HCT116 (cell line): ENCODE measurements at regions not wholly inside any gene's neighbourhood (a gene's known extent, or its start where the extent isn't known, plus 50 kb on each side); places are given as distances from the start of the nearest gene placed in this dataset.

Experiments
- ATAC-seq: fragments of 200-7000 bp; cut with Tn5 transposase; 2 replicates; pipeline ENCODE4 v1.9.1; 2020; ENCODE audit warnings: mild to moderate bottlenecking, moderate library complexity
- BruUV-seq: library from RNA; stranded (reverse); fragments of 400-500 nt; replicated peaks from 2 replicates; lab custom pipeline; 2021; lab: Mats Ljungman, UMichigan
- CTCF ChIA-PET: fragments of 300-600 bp; sonication (Branson Sonifier 250); formaldehyde crosslinking; loops from one replicate; lab custom pipeline; 2021; ENCODE audit warnings: antibody characterized with exemption; lab: Charles Lee
- POLR2A ChIA-PET: fragments of 300-600, 350-600 bp; sonication (Branson Sonifier 250); formaldehyde crosslinking; loops from one replicate; lab custom pipeline; 2021; ENCODE audit warnings: antibody characterized with exemption; lab: Charles Lee
- RAD21 ChIA-PET, 2 experiments: fragments of 300-600 bp; sonication (Branson Sonifier 250); formaldehyde crosslinking; loops; one replicate each; lab custom pipeline; 2023; ENCODE audit warnings: low total read pairs in 2 of 2; ENCODE audit not compliant: uncharacterized antibody in 2 of 2, unreplicated experiment in 2 of 2, low non-redundant PET in 1 of 2; lab: Charles Lee
- DNase-seq: peaks from one replicate; pipeline ENCODE4 v3.0.0-alpha.2; 2010; ENCODE audit warnings: low read depth, low spot score
- H2AFZ ChIP-seq: fragments of 200-600 bp; shearing (Covaris generic), sonication (generic); 2 replicates; pipeline ENCODE4 v1.6.1; 2017; ENCODE audit warnings: low read depth, mixed run types, mixed read lengths, antibody characterized with exemption, low read length; ENCODE audit not compliant: poor library complexity, severe bottlenecking
- H3K27ac ChIP-seq: 2 replicates; pipeline ENCODE4 v1.5.1; 2012; ENCODE audit warnings: low read depth, low read length
- H3K27me3 ChIP-seq: fragments of 200-600 bp; sonication (generic); 2 replicates; pipeline ENCODE4 v1.6.1; 2016; ENCODE audit warnings: mixed run types, low read length, mixed read lengths; ENCODE audit not compliant: insufficient read depth
- H3K36me3 ChIP-seq, 2 experiments: fragments of 200-500 bp in 1 of 2; fragments of 200-600 bp in 1 of 2; sonication (Bioruptor generic) in 1 of 2; sonication (generic) in 1 of 2; 2 replicates each; pipeline versions ENCODE4 v1.5.1 to v1.6.1; 2014 to 2016; ENCODE audit warnings: low read length in 2 of 2, inconsistent platforms in 1 of 2, mixed read lengths in 1 of 2, mixed run types in 1 of 2; ENCODE audit not compliant: insufficient read depth in 2 of 2, control insufficient read depth in 1 of 2
- H3K4me1 ChIP-seq, 2 experiments: fragments of 200-600 bp in 1 of 2; sonication (generic) in 1 of 2; 2 replicates each; pipeline versions ENCODE4 v1.5.1 to v1.6.1; 2012 to 2017; ENCODE audit warnings: low read length in 2 of 2, inconsistent platforms in 1 of 2, mild to moderate bottlenecking in 1 of 2, mixed read lengths in 1 of 2, mixed run types in 1 of 2, moderate library complexity in 1 of 2; ENCODE audit not compliant: insufficient read depth in 2 of 2, control insufficient read depth in 1 of 2
- H3K4me2 ChIP-seq: fragments of 200-600 bp; sonication (generic); 2 replicates; pipeline ENCODE4 v1.6.1; 2017; ENCODE audit warnings: mixed run types, low read length, mixed read lengths
- H3K4me3 ChIP-seq, 2 experiments: fragments of 200-600 bp in 1 of 2; sonication (generic) in 1 of 2; replicated peaks in 1 of 2; 2 replicates each; pipeline ENCODE4 v1.5.1; 2011 to 2016; ENCODE audit warnings: low read length in 2 of 2, control low read depth in 1 of 2, low read depth in 1 of 2, mild to moderate bottlenecking in 1 of 2, mixed read lengths in 1 of 2, mixed run types in 1 of 2
- H3K79me2 ChIP-seq: fragments of 200-600 bp; sonication (generic); 2 replicates; pipeline ENCODE4 v1.6.1; 2017; ENCODE audit warnings: mild to moderate bottlenecking, mixed run types, low read length, moderate library complexity, mixed read lengths; ENCODE audit not compliant: insufficient read depth
- H3K9ac ChIP-seq: fragments of 200-600 bp; sonication (generic); 2 replicates; pipeline ENCODE4 v1.6.1; 2016; ENCODE audit warnings: low read length, mixed read lengths
- H3K9me2 ChIP-seq: fragments of 200-600 bp; sonication (generic), shearing (Covaris generic); 2 replicates; pipeline ENCODE4 v1.6.1; 2017; ENCODE audit warnings: mixed run types, mild to moderate bottlenecking, moderate library complexity; ENCODE audit not compliant: insufficient read depth
- H3K9me3 ChIP-seq, 2 experiments: fragments of 200-500 bp in 1 of 2; fragments of 200-600 bp in 1 of 2; sonication (Bioruptor generic) in 1 of 2; sonication (generic) in 1 of 2; 2 replicates each; pipeline ENCODE4 v1.6.1; 2014 to 2017; ENCODE audit warnings: low read length in 2 of 2, mixed read lengths in 2 of 2, inconsistent platforms in 1 of 2, low read depth in 1 of 2, mild to moderate bottlenecking in 1 of 2, mixed run types in 1 of 2, moderate library complexity in 1 of 2; ENCODE audit not compliant: control insufficient read depth in 1 of 2, insufficient read depth in 1 of 2
- H4K20me1 ChIP-seq: fragments of 200-600 bp; sonication (generic), shearing (Covaris generic); 2 replicates; pipeline ENCODE4 v1.6.1; 2017; ENCODE audit warnings: mixed run types, mild to moderate bottlenecking, moderate library complexity; ENCODE audit not compliant: insufficient read depth
- ATF3 ChIP-seq: IDR thresholded peaks from 2 replicates; pipeline ENCODE4 v1.6.1; 2012
- EGR1 ChIP-seq: IDR thresholded peaks from 2 replicates; pipeline ENCODE4 v1.6.1; 2012; ENCODE audit warnings: low read depth
- ELF1 ChIP-seq: IDR thresholded peaks from 2 replicates; pipeline ENCODE4 v1.6.1; 2012; ENCODE audit warnings: low read depth, borderline replicate concordance
- EZH2 ChIP-seq: fragments of 200-600 bp; sonication (generic); IDR thresholded peaks from 2 replicates; pipeline ENCODE4 v1.6.1; 2017; ENCODE audit warnings: antibody characterized with exemption, mixed run types
- FOSL1 ChIP-seq: IDR thresholded peaks from 2 replicates; pipeline ENCODE4 v1.6.1; 2012; ENCODE audit warnings: low read depth
- JUND ChIP-seq: IDR thresholded peaks from 2 replicates; pipeline ENCODE4 v1.6.1; 2012
- MAX ChIP-seq: IDR thresholded peaks from 2 replicates; pipeline ENCODE4 v1.6.1; 2012
- POLR2A ChIP-seq: IDR thresholded peaks from 2 replicates; pipeline ENCODE4 v1.7.0; 2011; ENCODE audit warnings: borderline replicate concordance; ENCODE audit not compliant: insufficient read depth, insufficient read length; ENCODE audit errors: extremely low read depth
- POLR2AphosphoS5 ChIP-seq: IDR thresholded peaks from 2 replicates; pipeline ENCODE4 v1.6.1; 2011; ENCODE audit warnings: mild to moderate bottlenecking, low read depth, low read length, moderate library complexity
- RAD21 ChIP-seq: IDR thresholded peaks from 2 replicates; pipeline ENCODE4 v1.6.1; 2012; ENCODE audit warnings: low read depth, mild to moderate bottlenecking
- REST ChIP-seq: IDR thresholded peaks from 2 replicates; pipeline ENCODE4 v1.6.1; 2012; ENCODE audit warnings: low read depth
- SIN3A ChIP-seq: IDR thresholded peaks from 2 replicates; pipeline ENCODE4 v1.6.1; 2012; ENCODE audit warnings: low read depth
- SP1 ChIP-seq: IDR thresholded peaks from 2 replicates; pipeline ENCODE4 v1.6.1; 2012; ENCODE audit warnings: low read depth
- SRF ChIP-seq: IDR thresholded peaks from 2 replicates; pipeline ENCODE4 v1.6.1; 2012; ENCODE audit warnings: low read depth
- YY1 ChIP-seq: IDR thresholded peaks from 2 replicates; pipeline ENCODE4 v1.6.1; 2011; ENCODE audit warnings: low read length, low read depth, moderate library complexity, mild to moderate bottlenecking; ENCODE audit not compliant: insufficient replicate concordance; ENCODE audit errors: extremely low read depth
- ZBTB33 ChIP-seq: IDR thresholded peaks from 2 replicates; pipeline ENCODE4 v1.6.1; 2011; ENCODE audit warnings: mild to moderate bottlenecking, low read length, moderate library complexity; ENCODE audit not compliant: insufficient replicate concordance; ENCODE audit errors: extremely low read depth
- ZNF274 ChIP-seq: fragments of 200-500 bp; sonication (Bioruptor generic); IDR thresholded peaks from 2 replicates; pipeline ENCODE4 v1.6.1; 2014; ENCODE audit warnings: mild to moderate bottlenecking, low read depth, low read length, inconsistent platforms
- intact Hi-C: fragments of 100-400 bp; cut with micrococcal nuclease; formaldehyde crosslinking; loops from 2 replicates; pipeline ENCODE4 v1.10.0; 2022

- H2AFZ ChIP-seq = no peak overlapping the region
- BruUV-seq = no TSS peak
- no peaks in the 10 kb centered on the region for H3K9me3 ChIP-seq
- no peaks in the 10 kb centered on the region; a peak in 1 of 4 replicates for H3K4me1 ChIP-seq
- no peaks in the 10 kb centered on the region for H4K20me1 ChIP-seq
- intact Hi-C loops = no loop called here
- RAD21 ChIA-PET = no interaction called here
- no peak overlapping the region for H3K27ac ChIP-seq
- DNase-seq (no peak), ATAC-seq (no peak)
- H3K36me3 ChIP-seq = no peaks in the 10 kb centered on the region
- POLR2A ChIA-PET = no interaction called here
- no peak for TF ChIP-seq FOSL1
- TF ChIP-seq JUND = no peak
- TF ChIP-seq RAD21 = no peak
- no peak for TF ChIP-seq MAX
- TF ChIP-seq ZBTB33 = no peak
- no peak for TF ChIP-seq ATF3
- TF ChIP-seq EZH2 = no peak
- TF ChIP-seq POLR2A = no peak
- TF ChIP-seq POLR2AphosphoS5 = no peak
- TF ChIP-seq YY1 = no peak
- TF ChIP-seq SRF = no peak
- TF ChIP-seq EGR1 = no peak
- TF ChIP-seq REST = no peak
- TF ChIP-seq SIN3A = no peak
- TF ChIP-seq SP1 = no peak
- no peak for TF ChIP-seq ZNF274
- no peak for TF ChIP-seq ELF1
- no peak overlapping the region for H3K9ac ChIP-seq
- H3K9me2 ChIP-seq = no peaks in the 10 kb centered on the region
- CTCF ChIA-PET = no interaction called here
- no peak overlapping the region for H3K4me2 ChIP-seq
- no peaks in the 10 kb centered on the region for H3K79me2 ChIP-seq
- H3K4me3 ChIP-seq = no peak overlapping the region
- H3K27me3 ChIP-seq = peaks cover 16% of the 10 kb centered on the region; the same call in 1 of the 2 replicates
Measured at GRCh38 chr1:95386371-95386770, 152.4 kb downstream of the RWDD3 start.
